Fibroblast of lung (primary cell): ENCODE measurements at regions not wholly inside any gene's neighbourhood (a gene's known extent, or its start where the extent isn't known, plus 50 kb on each side); places are given as distances from the start of the nearest gene placed in this dataset.

Experiments used
- DNase-seq, 2 donors: peaks; one replicate each; pipeline versions ENCODE4 v3.0.0 to v3.0.0-alpha.2; 2010; ENCODE audit warnings: low read depth in 2 of 2
- H2AFZ ChIP-seq: 2 replicates; pipeline ENCODE4 v1.5.1; 2012; ENCODE audit warnings: low read length, control low read depth, inconsistent platforms
- H3K27ac ChIP-seq: 2 replicates; pipeline ENCODE4 v1.5.1; 2011; ENCODE audit warnings: low read length, control low read depth; ENCODE audit not compliant: insufficient read depth
- H3K27me3 ChIP-seq: 2 replicates; pipeline ENCODE4 v1.5.1; 2011; ENCODE audit warnings: mild to moderate bottlenecking, low read length; ENCODE audit not compliant: control insufficient read depth, insufficient read depth
- H3K36me3 ChIP-seq: 2 replicates; pipeline ENCODE4 v1.5.1; 2011; ENCODE audit warnings: low read length; ENCODE audit not compliant: control insufficient read depth, insufficient read depth
- H3K4me1 ChIP-seq: 2 replicates; pipeline ENCODE4 v1.5.1; 2011; ENCODE audit warnings: low read length; ENCODE audit not compliant: control insufficient read depth, insufficient read depth; ENCODE audit errors: extremely low read depth
- H3K4me2 ChIP-seq: 2 replicates; pipeline ENCODE4 v1.5.1; 2011; ENCODE audit warnings: low read length, control low read depth; ENCODE audit not compliant: insufficient read depth; ENCODE audit errors: extremely low read depth
- H3K4me3 ChIP-seq, 4 experiments: fragments of 200-600 bp in 1 of 4; sonication (generic) in 1 of 4; replicated peaks in 1 of 4; 2 replicates each; pipeline ENCODE4 v1.5.1; 2011 to 2016; ENCODE audit warnings: low read length in 4 of 4, low read depth in 3 of 4, mild to moderate bottlenecking in 3 of 4, control low read depth in 2 of 4, inconsistent platforms in 1 of 4, mixed read lengths in 1 of 4; ENCODE audit not compliant: insufficient read depth in 1 of 4; ENCODE audit errors: control extremely low read depth in 1 of 4
- H3K79me2 ChIP-seq: 2 replicates; pipeline ENCODE4 v1.5.1; 2012; ENCODE audit warnings: mild to moderate bottlenecking, low read length, inconsistent platforms; ENCODE audit not compliant: control insufficient read depth, insufficient read depth
- H3K9ac ChIP-seq: 2 replicates; pipeline ENCODE4 v1.5.1; 2011; ENCODE audit warnings: mild to moderate bottlenecking, low read length, control low read depth; ENCODE audit not compliant: insufficient read depth
- H3K9me3 ChIP-seq: 2 replicates; pipeline ENCODE4 v1.5.1; 2012; ENCODE audit warnings: low read depth, low read length; ENCODE audit not compliant: control insufficient read depth, insufficient read depth
- H4K20me1 ChIP-seq: 2 replicates; pipeline ENCODE4 v1.5.1; 2011; ENCODE audit warnings: low read length; ENCODE audit not compliant: control insufficient read depth, insufficient read depth; ENCODE audit errors: extremely low read depth
- CTCF ChIP-seq, 2 donors: IDR thresholded peaks in 1 of 2; conservative IDR thresholded peaks in 1 of 2; 1 replicate in 1 of 2; 2 replicates in 1 of 2; pipeline ENCODE4 v1.5.1; 2011 to 2012; ENCODE audit warnings: low read length in 2 of 2, control low read depth in 1 of 2, inconsistent platforms in 1 of 2, low read depth in 1 of 2, mild to moderate bottlenecking in 1 of 2
- EZH2 ChIP-seq: IDR thresholded peaks from 2 replicates; pipeline ENCODE4 v1.5.1; 2012; ENCODE audit warnings: low read length, control low read depth, mild to moderate bottlenecking; ENCODE audit errors: missing control alignments

- no peak for DNase-seq
- Histone ChIP-seq H2AFZ (no peak overlapping the region), H3K4me2 (no peak overlapping the region), H3K79me2 (no peaks in the 10 kb centered on the region), H3K4me1 (no peaks in the 10 kb centered on the region), H3K4me3 (no peak overlapping the region), H3K27ac (no peak overlapping the region), H3K36me3 (no peaks in the 10 kb centered on the region), H4K20me1 (no peaks in the 10 kb centered on the region), H3K27me3 (no peaks in the 10 kb centered on the region), H3K9ac (no peak overlapping the region), H3K9me3 (no peaks in the 10 kb centered on the region)
- TF ChIP-seq EZH2 (no peak), CTCF (conservative IDR thresholded peaks at IDR 0.05 in 1 of 2, IDR thresholded peaks at IDR 0.05 in 1 of 2; ENCODE audit: low read depth in 1 of 2, low read length in 2 of 2) (peak in 1 of 2 donors; percentile 20)
Observed at GRCh38 chr9:71624728-71625127, 143.6 kb downstream of the CEMIP2 start.

- no peak overlapping the region for H3K27ac ChIP-seq
- no peaks in the 10 kb centered on the region for H3K4me1 ChIP-seq
- H3K9ac ChIP-seq, result no peak overlapping the region
- no peaks in the 10 kb centered on the region for H4K20me1 ChIP-seq
- TF ChIP-seq EZH2 (no peak), CTCF (conservative IDR thresholded peaks at IDR 0.05 in 1 of 2, IDR thresholded peaks at IDR 0.05 in 1 of 2; ENCODE audit: low read depth in 1 of 2, low read length in 2 of 2) (no peak)
- DNase-seq, result peak in 1 of 2 donors; percentile 7
- H3K4me3 ChIP-seq, result no peak overlapping the region
- H3K79me2 ChIP-seq, result no peaks in the 10 kb centered on the region
- no peaks in the 10 kb centered on the region for H3K9me3 ChIP-seq
- H3K36me3 ChIP-seq, result no peaks in the 10 kb centered on the region
- H3K27me3 ChIP-seq, result no peaks in the 10 kb centered on the region
- no peak overlapping the region for H2AFZ ChIP-seq
- H3K4me2 ChIP-seq, result no peak overlapping the region
Observed at GRCh38 chr9:71620746-71621145, 147.6 kb downstream of the CEMIP2 start.

GRCh38 chr9:71620331-71620730, 148.0 kb downstream of the CEMIP2 start:
- H3K27ac ChIP-seq, result no peak overlapping the region
- H4K20me1 ChIP-seq, result no peaks in the 10 kb centered on the region
- H3K4me2 ChIP-seq, result no peak overlapping the region
- no peaks in the 10 kb centered on the region for H3K4me1 ChIP-seq
- DNase-seq, result no peak
- no peak overlapping the region for H3K9ac ChIP-seq
- no peak overlapping the region for H2AFZ ChIP-seq
- H3K27me3 ChIP-seq, result no peaks in the 10 kb centered on the region
- H3K9me3 ChIP-seq, result no peaks in the 10 kb centered on the region
- H3K79me2 ChIP-seq, result no peaks in the 10 kb centered on the region
- no peaks in the 10 kb centered on the region for H3K36me3 ChIP-seq
- no peak for TF ChIP-seq EZH2
- TF ChIP-seq CTCF (conservative IDR thresholded peaks at IDR 0.05 in 1 of 2, IDR thresholded peaks at IDR 0.05 in 1 of 2; ENCODE audit: low read depth in 1 of 2, low read length in 2 of 2), result no peak
- H3K4me3 ChIP-seq, result no peak overlapping the region
